Activated naive CD4-positive, alpha-beta T cell treated with anti-CD3 and anti-CD28 coated beads for 36 hours (primary cell): ENCODE measurements at regions not wholly inside any gene's neighbourhood (a gene's known extent, or its start where the extent isn't known, plus 50 kb on each side); places are given as distances from the start of the nearest gene placed in this dataset.
"Not testable (repeated sequence)": the region's sequence is repeated elsewhere in the genome, so short reads cannot be mapped to it uniquely, and the experiment has no call there.

Experiments used
- CTCF ChIA-PET: fragments of 350-600 bp; sonication (Branson Sonifier 250); formaldehyde crosslinking; loops from one replicate; lab custom pipeline; 2021; ENCODE audit warnings: antibody characterized with exemption; lab: Charles Lee
- DNase-seq: peaks from one replicate; pipeline ENCODE4 v3.0.0-alpha.2; 2020
- H3K27ac Mint-ChIP-seq: one replicate; pipeline ENCODE4 v1.8.0; 2021; ENCODE audit warnings: mild to moderate bottlenecking, mixed read lengths
- H3K27me3 Mint-ChIP-seq: one replicate; pipeline ENCODE4 v1.8.0; 2021; ENCODE audit warnings: low read depth, mixed read lengths
- H3K36me3 Mint-ChIP-seq: one replicate; pipeline ENCODE4 v1.8.0; 2021; ENCODE audit warnings: low read depth, mixed read lengths
- H3K4me1 Mint-ChIP-seq: one replicate; pipeline ENCODE4 v1.8.0; 2021; ENCODE audit warnings: low read depth, mixed read lengths
- H3K4me3 Mint-ChIP-seq: one replicate; pipeline ENCODE4 v1.8.0; 2021; ENCODE audit warnings: mild to moderate bottlenecking, moderate library complexity, mixed read lengths
- H3K9me3 Mint-ChIP-seq: one replicate; pipeline ENCODE4 v1.8.0; 2021; ENCODE audit warnings: mixed read lengths
- intact Hi-C: fragments of 100-400 bp; cut with micrococcal nuclease; formaldehyde crosslinking; loops from one replicate; pipeline ENCODE4 v1.15.1; 2023

DNA sequence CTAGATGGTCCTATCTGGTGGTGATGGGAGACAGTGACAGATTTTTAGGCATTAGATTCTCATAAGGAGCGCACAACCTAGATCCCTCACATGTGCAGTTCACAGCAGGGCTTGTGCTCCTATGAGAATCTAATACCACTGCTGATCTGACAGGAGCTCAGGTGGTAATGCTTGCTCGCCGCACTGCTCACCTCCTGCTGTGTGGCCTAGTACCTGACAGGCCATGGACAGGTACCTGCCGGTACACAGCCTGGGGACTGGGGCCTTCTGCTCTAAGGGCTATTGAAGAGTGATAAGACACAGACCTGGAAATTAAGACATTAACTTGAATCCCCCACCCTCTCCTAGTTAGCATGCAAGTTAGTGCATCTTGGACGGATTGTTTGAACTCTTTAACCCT lies 64.4 kb downstream of the KLRB1 start:
- intact Hi-C loops, DNase-seq, H3K4me3 Mint-ChIP-seq, CTCF ChIA-PET, H3K9me3 Mint-ChIP-seq, H3K4me1 Mint-ChIP-seq, H3K27me3 Mint-ChIP-seq, H3K27ac Mint-ChIP-seq, H3K36me3 Mint-ChIP-seq: not testable (repeated sequence)

GRCh38 chr12:9542827-9543226 lies 64.9 kb downstream of the KLRB1 start:
- DNase-seq, H3K36me3 Mint-ChIP-seq, H3K27me3 Mint-ChIP-seq, H3K9me3 Mint-ChIP-seq, CTCF ChIA-PET, H3K4me1 Mint-ChIP-seq, intact Hi-C loops, H3K27ac Mint-ChIP-seq, H3K4me3 Mint-ChIP-seq: not testable (repeated sequence)

DNA sequence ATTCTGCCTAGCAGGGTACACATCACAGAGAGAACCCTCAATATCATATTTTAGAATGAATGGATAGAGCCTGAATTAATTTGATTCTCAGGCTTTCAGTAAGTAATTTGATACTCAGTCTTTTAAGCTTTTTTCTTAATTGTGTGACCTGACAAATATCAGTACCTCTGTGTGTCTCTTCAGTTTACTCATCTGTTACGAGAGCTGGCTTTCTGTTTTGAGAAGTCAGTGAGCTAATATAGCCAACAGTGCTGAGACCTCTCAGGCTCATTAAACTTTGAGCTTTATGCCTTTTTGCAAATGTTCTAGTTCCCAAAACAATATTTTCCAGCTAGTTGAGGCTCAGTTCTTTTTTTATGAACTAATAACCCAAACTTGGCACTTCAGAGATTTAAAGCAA lies 91.8 kb downstream of the KLRB1 start:
- H3K4me3 Mint-ChIP-seq, H3K27me3 Mint-ChIP-seq, H3K36me3 Mint-ChIP-seq, CTCF ChIA-PET, H3K4me1 Mint-ChIP-seq, DNase-seq, H3K9me3 Mint-ChIP-seq, H3K27ac Mint-ChIP-seq, intact Hi-C loops: not testable (repeated sequence)

DNA sequence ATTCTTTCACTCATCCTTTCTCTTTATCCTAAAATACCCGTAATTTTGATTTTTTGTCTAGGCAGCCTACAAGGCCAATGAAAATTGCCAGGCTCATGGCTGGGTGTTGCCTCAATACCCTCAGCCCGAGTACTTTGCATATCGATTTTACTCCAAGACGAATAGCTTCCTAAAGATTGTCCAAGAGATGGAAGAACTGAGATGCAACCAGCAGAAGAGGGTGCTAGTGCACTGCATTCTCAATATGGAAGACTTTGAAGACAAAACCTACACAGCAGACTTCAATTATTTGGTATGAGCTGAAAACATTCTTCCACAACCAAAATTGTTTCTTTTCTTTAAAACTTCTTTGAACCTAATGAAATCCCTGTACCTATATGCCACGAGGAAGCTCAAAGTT lies 95.0 kb downstream of the KLRB1 start:
- DNase-seq, CTCF ChIA-PET: not testable (repeated sequence)

GRCh38 chr12:9510392-9511011 lies 97.2 kb downstream of the KLRB1 start:
- intact Hi-C loops, H3K36me3 Mint-ChIP-seq, H3K4me3 Mint-ChIP-seq, H3K4me1 Mint-ChIP-seq, DNase-seq, H3K9me3 Mint-ChIP-seq, H3K27me3 Mint-ChIP-seq, H3K27ac Mint-ChIP-seq, CTCF ChIA-PET: not testable (repeated sequence)

More for the DNA sequence above, 95.0 kb downstream of the KLRB1 start:
- H3K36me3 Mint-ChIP-seq, H3K9me3 Mint-ChIP-seq, H3K4me3 Mint-ChIP-seq, H3K4me1 Mint-ChIP-seq, H3K27me3 Mint-ChIP-seq, intact Hi-C loops, H3K27ac Mint-ChIP-seq: not testable (repeated sequence)

DNA sequence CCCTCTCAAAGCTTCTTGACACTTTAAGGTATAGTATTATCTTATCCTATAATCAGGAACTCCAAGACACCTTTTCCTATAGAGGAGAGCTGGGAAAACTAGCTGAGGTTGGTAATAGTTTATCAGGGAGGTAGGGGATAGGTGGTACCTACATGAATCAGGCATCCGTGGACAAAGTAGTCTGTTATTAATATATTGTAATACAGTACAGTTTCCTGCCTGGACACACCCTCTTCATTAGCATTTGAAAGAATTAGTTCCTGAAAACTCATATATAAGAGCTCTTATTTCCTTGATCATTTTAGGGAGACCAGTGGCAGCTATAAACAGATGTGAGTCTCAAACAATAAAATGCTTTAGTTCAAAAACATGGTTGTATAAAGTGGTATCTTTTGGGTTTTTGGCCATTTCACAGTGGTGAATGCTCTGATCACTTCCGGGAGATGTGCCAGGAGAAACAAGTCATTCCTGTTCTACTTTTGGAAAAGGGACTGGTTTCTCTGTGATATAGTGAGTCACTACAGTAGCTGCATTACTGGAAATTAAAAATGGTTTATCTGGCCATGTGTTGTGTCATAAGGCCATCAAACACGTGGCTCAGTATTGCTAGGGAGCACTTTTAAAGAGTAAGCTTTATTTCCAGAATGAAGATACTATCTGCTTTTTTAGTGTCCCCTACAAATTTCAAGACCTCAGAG lies 98.1 kb downstream of the KLRB1 start:
- CTCF ChIA-PET: no interaction called here
- intact Hi-C loops: no loop called here
- no peaks in the 10 kb centered on the region for H3K27me3 Mint-ChIP-seq
- H3K27ac Mint-ChIP-seq: no peak overlapping the region
- H3K4me3 Mint-ChIP-seq: no peak overlapping the region
- DNase-seq: no peak
- no peaks in the 10 kb centered on the region for H3K4me1 Mint-ChIP-seq
- H3K9me3 Mint-ChIP-seq: no peaks in the 10 kb centered on the region
- no peaks in the 10 kb centered on the region for H3K36me3 Mint-ChIP-seq

DNA sequence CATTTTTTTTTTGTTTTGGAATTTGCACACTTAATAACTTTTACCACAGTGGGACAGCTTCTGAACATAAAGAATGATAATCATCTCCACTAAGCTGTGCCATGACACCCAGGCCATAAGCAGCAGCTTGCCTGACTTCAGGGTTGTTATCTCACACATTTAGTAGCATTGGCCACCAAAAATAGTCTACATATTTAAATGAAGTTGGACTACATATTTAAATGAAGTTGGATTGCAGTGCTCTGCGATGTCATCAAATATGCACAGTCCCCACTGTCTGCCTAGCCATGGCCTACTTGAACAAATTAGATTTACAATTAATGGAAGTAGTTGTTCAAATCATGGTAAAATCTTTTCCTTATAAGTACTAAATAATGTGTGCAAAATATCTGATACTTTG lies 101.0 kb downstream of the KLRB1 start:
- H3K27me3 Mint-ChIP-seq: no peaks in the 10 kb centered on the region
- intact Hi-C loops: no loop called here
- no peak overlapping the region for H3K4me3 Mint-ChIP-seq
- no peak for DNase-seq
- no peaks in the 10 kb centered on the region for H3K4me1 Mint-ChIP-seq
- H3K36me3 Mint-ChIP-seq: no peaks in the 10 kb centered on the region
- no peaks in the 10 kb centered on the region for H3K9me3 Mint-ChIP-seq
- CTCF ChIA-PET: no interaction called here
- H3K27ac Mint-ChIP-seq: no peak overlapping the region

DNA sequence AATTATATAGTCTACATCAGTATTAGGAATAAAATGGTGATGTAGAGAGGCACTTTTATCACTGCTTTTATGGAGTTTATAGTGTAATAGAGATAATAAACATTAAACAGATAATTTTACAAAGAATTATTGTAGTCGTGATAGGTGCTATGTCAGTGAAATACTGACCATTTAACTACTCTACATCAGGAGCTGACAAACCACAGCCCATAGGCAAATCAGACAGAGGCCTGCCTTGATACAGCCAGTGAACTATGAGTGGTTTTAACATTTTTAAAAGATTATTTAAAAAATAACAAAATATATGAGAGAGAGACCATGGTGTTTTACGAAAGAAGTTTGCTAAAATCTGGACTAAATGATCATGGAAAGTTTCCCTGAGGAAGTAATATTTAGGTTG lies 104.3 kb downstream of the KLRB1 start:
- H3K27me3 Mint-ChIP-seq, intact Hi-C loops, H3K36me3 Mint-ChIP-seq, DNase-seq, CTCF ChIA-PET, H3K27ac Mint-ChIP-seq, H3K4me3 Mint-ChIP-seq, H3K4me1 Mint-ChIP-seq, H3K9me3 Mint-ChIP-seq: not testable (repeated sequence)

- CTCF ChIA-PET, intact Hi-C loops, DNase-seq, H3K4me3 Mint-ChIP-seq, H3K4me1 Mint-ChIP-seq, H3K27me3 Mint-ChIP-seq, H3K27ac Mint-ChIP-seq, H3K9me3 Mint-ChIP-seq, H3K36me3 Mint-ChIP-seq: not testable (repeated sequence)
Observed at GRCh38 chr12:9502845-9503244, 104.9 kb downstream of the KLRB1 start.

GRCh38 chr12:9493325-9493724 lies 114.4 kb downstream of the KLRB1 start:
- CTCF ChIA-PET, H3K4me3 Mint-ChIP-seq, intact Hi-C loops, H3K4me1 Mint-ChIP-seq, H3K9me3 Mint-ChIP-seq, H3K27me3 Mint-ChIP-seq, DNase-seq, H3K27ac Mint-ChIP-seq, H3K36me3 Mint-ChIP-seq: not testable (repeated sequence)

DNA sequence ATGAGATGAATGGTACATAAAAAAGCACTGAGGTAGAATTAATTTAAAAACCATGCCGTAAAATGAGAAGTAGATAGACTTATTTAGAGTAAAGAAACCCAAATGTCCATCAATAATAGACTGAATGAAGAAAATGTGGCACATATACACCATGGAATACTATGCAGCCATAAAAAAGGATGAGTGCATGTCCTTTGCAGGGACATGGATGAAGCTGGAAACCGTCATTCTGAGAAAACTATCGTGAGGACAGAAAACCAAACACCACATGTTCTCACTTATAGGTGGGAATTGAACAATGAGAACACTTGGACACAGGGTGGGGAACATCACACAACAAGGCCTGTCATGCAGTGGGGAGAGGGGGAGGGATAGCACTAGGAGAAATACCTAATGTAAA lies 126.4 kb downstream of the KLRB1 start:
- intact Hi-C loops: not testable (repeated sequence)

GRCh38 chr12:9474197-9474596 lies 133.5 kb downstream of the KLRB1 start:
- H3K36me3 Mint-ChIP-seq, CTCF ChIA-PET, H3K27me3 Mint-ChIP-seq, DNase-seq, intact Hi-C loops, H3K4me3 Mint-ChIP-seq, H3K9me3 Mint-ChIP-seq, H3K27ac Mint-ChIP-seq: not testable (repeated sequence)
- peaks cover 12% of the 10 kb centered on the region for H3K4me1 Mint-ChIP-seq

More for the DNA sequence above, 126.4 kb downstream of the KLRB1 start:
- H3K27me3 Mint-ChIP-seq, H3K4me1 Mint-ChIP-seq, H3K27ac Mint-ChIP-seq, CTCF ChIA-PET, DNase-seq, H3K36me3 Mint-ChIP-seq, H3K9me3 Mint-ChIP-seq, H3K4me3 Mint-ChIP-seq: not testable (repeated sequence)

DNA sequence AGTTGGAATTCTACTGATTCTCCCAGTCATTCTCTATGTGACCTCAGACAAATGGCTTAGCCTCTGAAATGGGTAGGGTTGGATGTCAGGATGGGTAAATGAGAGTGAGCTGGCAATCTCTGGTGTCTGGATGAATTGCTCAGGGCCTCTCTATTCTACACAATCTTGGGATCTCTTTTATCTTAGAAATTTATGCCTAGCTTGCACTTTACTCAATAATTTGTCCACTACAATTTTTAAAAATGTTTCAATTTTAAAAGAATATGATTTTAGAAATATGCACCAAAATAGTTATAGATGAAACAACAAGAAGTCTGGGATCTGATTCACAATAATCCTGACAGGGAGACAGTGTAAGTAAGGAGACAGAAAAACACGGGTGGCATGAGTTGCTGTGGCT lies 134.1 kb downstream of the KLRB1 start:
- H3K9me3 Mint-ChIP-seq, H3K4me3 Mint-ChIP-seq, H3K27me3 Mint-ChIP-seq, H3K36me3 Mint-ChIP-seq, intact Hi-C loops, DNase-seq, CTCF ChIA-PET, H3K27ac Mint-ChIP-seq: not testable (repeated sequence)
- H3K4me1 Mint-ChIP-seq: peaks cover 17% of the 10 kb centered on the region
